ENCODE measurements at regions not wholly inside any gene's neighbourhood (a gene's known extent, or its start where the extent isn't known, plus 50 kb on each side); places are given as distances from the start of the nearest gene placed in this dataset.
A peak's percentile ranks its signal among the peaks of the same experiment; 100 is the strongest.

DNA sequence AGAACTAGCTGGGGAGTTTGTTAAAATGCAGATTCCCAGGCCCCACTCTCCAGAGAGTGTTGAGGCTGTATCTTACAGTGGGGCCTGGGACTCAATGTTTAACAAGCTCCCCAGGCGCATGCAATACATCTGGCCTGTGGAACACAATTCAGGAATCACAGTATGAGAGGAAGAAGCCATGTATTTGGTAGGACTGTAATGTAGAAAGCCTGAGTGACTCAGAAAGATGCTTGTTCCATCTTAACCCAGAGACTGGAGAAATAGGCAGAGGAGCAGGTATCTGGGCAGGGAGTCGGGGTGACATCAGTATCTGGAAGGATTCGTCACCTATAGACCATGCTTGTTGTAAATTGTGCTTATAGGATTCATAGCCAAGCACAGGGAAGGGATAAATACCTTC lies 90.5 kb downstream of the UNC5CL start (continued):
- TF ChIP-seq NPAS2 (CRISPR knock-in tag; IDR thresholded peaks at IDR 0.05; ENCODE audit: borderline replicate concordance), result no peak

DNA sequence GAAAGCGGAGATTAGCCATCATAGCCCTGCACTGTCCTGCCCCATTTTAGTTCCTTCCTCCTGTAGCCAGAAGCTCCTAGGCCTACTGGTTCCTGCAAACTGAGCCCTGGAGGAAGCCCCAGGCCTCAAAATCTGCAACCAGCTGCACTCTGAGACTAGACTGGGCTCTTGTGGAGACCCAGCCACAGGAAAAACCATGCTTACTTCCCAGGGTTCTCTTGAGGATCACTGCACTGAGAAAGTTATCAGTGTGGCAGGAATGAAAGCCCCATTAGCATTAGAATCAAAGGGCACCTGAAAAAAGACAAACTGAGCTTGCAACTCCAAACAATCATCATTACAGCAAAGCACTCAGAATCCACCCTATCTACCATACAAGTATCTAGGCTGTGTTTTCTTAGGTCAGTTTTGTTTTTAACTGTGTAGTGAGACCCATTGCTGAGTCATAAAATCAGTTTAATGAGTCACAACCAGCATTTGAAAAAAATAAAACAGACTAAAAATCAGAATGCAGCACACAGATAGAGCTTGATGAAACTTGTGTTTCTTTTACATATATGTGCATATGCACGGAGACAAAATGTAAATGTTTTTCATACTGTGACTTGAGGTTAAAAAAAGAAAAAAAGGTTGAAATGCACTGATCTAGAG lies 91.0 kb downstream of the UNC5CL start:
- FAIRE-seq, result no peak
- 76% methylated on average over 2 of the region's 2 CpGs for WGBS (ENCODE audit: missing lambda C conversion rate)
- DNase-seq (ENCODE audit: low read depth in 1 of 2, low spot score in 1 of 2), result no peak

DNA sequence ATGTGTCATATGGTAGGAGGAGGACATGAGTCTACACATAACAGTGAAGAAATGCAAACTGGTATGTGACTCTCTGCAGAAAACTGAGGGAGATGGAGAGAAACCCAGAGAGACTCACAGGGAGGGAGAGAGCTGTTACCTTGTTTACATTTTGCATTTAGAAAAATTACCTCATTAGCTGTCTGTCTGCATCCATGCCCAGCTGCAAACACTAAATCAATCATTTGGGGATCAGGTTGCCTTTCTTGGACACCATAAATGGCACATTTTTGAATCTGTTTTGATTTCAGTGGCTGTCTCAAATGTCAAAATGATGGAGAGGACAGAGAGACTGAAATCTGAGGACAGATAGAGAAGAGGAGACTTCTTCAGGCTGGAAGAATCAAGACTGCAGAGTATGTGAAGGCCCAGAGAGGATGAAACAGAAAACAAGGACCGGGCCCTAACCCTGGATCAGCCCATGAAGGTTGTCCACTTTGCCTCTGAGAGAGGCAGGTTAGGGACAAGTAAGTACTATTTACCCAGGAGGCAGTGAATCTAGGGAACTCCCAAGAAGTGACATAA lies 92.2 kb downstream of the UNC5CL start:
- FAIRE-seq, result no peak
- no peak for TF ChIP-seq RNF2 (IDR thresholded peaks at IDR 0.05; ENCODE audit: borderline replicate concordance, low read depth)
- TF ChIP-seq HOXB5 (CRISPR knock-in tag; IDR thresholded peaks at IDR 0.05), result no peak
- TF ChIP-seq RFX5 (IDR thresholded peaks at IDR 0.05), result no peak
- TF ChIP-seq ZFP36 (IDR thresholded peaks at IDR 0.05; ENCODE audit: borderline replicate concordance, partially characterized antibody), result no peak
- TF ChIP-seq, protein P1, sequence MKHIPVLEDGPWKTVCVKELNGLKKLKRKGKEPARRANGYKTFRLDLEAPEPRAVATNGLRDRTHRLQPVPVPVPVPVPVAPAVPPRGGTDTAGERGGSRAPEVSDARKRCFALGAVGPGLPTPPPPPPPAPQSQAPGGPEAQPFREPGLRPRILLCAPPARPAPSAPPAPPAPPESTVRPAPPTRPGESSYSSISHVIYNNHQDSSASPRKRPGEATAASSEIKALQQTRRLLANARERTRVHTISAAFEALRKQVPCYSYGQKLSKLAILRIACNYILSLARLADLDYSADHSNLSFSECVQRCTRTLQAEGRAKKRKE (CRISPR knock-in tag; IDR thresholded peaks at IDR 0.05; ENCODE audit: low read depth), result no peak
- no peak for TF ChIP-seq ZC3H11A (IDR thresholded peaks at IDR 0.05)
- peaks cover 33% of the 10 kb centered on the region for H3K4me1 ChIP-seq
- ChIA-PET CTCF (no interaction called here), POLR2A (no interaction called here)
- H3K4me3 ChIP-seq, result no peak overlapping the region
- peak overlapping the region in 1 of 2 experiments; percentile 56; a peak in 2 of 6 replicates for H3K27ac ChIP-seq
- DNase-seq (ENCODE audit: low read depth in 1 of 2, low spot score in 1 of 2), result no peak
- no peaks in the 10 kb centered on the region for H3K9me3 ChIP-seq
- no peak for ATAC-seq
- 80% methylated on average over 1 of the region's 1 CpG for WGBS (ENCODE audit: missing lambda C conversion rate)
- H3K4me2 ChIP-seq, result no peak overlapping the region

More for the DNA sequence above, 91.0 kb downstream of the UNC5CL start:
- peak overlapping the region; percentile 32; the same call in 2 of the 3 replicates for H3K4me2 ChIP-seq
- H3K4me1 ChIP-seq, result peaks cover 34% of the 10 kb centered on the region
- H3K4me3 ChIP-seq, result no peak overlapping the region
- no peaks in the 10 kb centered on the region for H3K9me3 ChIP-seq
- peak in 1 of 2 experiments; percentile 38; a peak in 1 of 6 replicates for ATAC-seq
- TF ChIP-seq MAFK (IDR thresholded peaks at IDR 0.05; ENCODE audit: partially characterized antibody), result peak; percentile 26
- no peak for TF ChIP-seq RAD21 (conservative IDR thresholded peaks at IDR 0.05 in 1 of 2, IDR thresholded peaks at IDR 0.05 in 1 of 2)
- TF ChIP-seq POLR2AphosphoS2 (conservative IDR thresholded peaks at IDR 0.05; ENCODE audit: low read length), result no peak
- TF ChIP-seq NPAS2 (CRISPR knock-in tag; IDR thresholded peaks at IDR 0.05; ENCODE audit: borderline replicate concordance), result no peak
- no peak for TF ChIP-seq EHF (CRISPR knock-in tag; IDR thresholded peaks at IDR 0.05)
- no peak for TF ChIP-seq RNF2 (IDR thresholded peaks at IDR 0.05; ENCODE audit: borderline replicate concordance, low read depth)
- no peak for TF ChIP-seq ZC3H11A (IDR thresholded peaks at IDR 0.05)
- TF ChIP-seq HDAC2 (IDR thresholded peaks at IDR 0.05), result no peak
- TF ChIP-seq FOSL2 (IDR thresholded peaks at IDR 0.05), result peak; percentile 20; the same call in 1 of the 2 replicates
- peak; percentile 73 for TF ChIP-seq FOSL2 (CRISPR knock-in tag; IDR thresholded peaks at IDR 0.05)
- no peak for TF ChIP-seq CBX8 (IDR thresholded peaks at IDR 0.05)
- TF ChIP-seq, protein P2, sequence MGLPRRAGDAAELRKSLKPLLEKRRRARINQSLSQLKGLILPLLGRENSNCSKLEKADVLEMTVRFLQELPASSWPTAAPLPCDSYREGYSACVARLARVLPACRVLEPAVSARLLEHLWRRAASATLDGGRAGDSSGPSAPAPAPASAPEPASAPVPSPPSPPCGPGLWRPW (IDR thresholded peaks at IDR 0.05), result no peak
- peak; percentile 55 for TF ChIP-seq JUNB (IDR thresholded peaks at IDR 0.05)
- CTCF ChIA-PET, result interaction anchor here (0.9 kb wide), 1 partner anchor 10 kb away, joined by 3 read pairs; no protein-coding TSS in a partner anchor
- POLR2A ChIA-PET, result no interaction called here
- H3K27ac ChIP-seq, result peak overlapping the region; percentile 55 to 85

DNA sequence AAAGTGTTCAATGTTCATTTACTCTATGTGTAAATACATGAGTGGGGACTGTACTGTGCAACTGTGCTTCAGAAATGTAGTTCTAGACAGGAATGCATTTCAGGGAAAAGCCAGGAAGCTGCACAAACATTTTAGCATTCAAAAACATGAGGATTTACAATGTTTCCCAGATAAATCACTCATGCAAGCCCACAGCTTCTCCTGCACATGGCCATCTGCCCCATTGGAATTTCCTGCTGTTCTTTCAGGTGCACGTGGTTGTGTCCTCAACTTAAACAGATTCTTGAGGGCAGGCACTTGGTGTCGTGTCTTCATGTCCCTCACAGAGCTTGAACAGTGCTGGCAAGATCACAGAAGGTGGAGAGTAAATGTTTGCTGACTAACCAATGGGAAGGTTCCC lies 101.5 kb downstream of the UNC5CL start:
- WGBS (ENCODE audit: missing lambda C conversion rate), result 75% methylated on average over 2 of the region's 2 CpGs
- ChIA-PET CTCF (no interaction called here), POLR2A (no interaction called here)
- DNase-seq (ENCODE audit: low read depth in 1 of 2, low spot score in 1 of 2), result no peak
- H3K27ac ChIP-seq, result peak overlapping the region; percentile 73 to 74
- H3K9me3 ChIP-seq, result no peaks in the 10 kb centered on the region
- H3K4me2 ChIP-seq, result peak overlapping the region; percentile 41
- TF ChIP-seq ZC3H11A (IDR thresholded peaks at IDR 0.05), result no peak
- no peak for TF ChIP-seq CHD4 (IDR thresholded peaks at IDR 0.05; ENCODE audit: borderline replicate concordance)
- TF ChIP-seq EHF (CRISPR knock-in tag; IDR thresholded peaks at IDR 0.05), result no peak
- no peak for TF ChIP-seq RNF2 (IDR thresholded peaks at IDR 0.05; ENCODE audit: borderline replicate concordance, low read depth)
- no peak for TF ChIP-seq JUNB (IDR thresholded peaks at IDR 0.05)
- TF ChIP-seq CBX2 (IDR thresholded peaks at IDR 0.05; ENCODE audit: borderline replicate concordance, low read depth), result no peak
- TF ChIP-seq MYC (IDR thresholded peaks at IDR 0.05; ENCODE audit: borderline replicate concordance, low read length), result no peak
- TF ChIP-seq TP53 (CRISPR knock-in tag; IDR thresholded peaks at IDR 0.05), result no peak
- no peak for TF ChIP-seq KDM5A (IDR thresholded peaks at IDR 0.05)
- TF ChIP-seq MAZ (IDR thresholded peaks at IDR 0.05; ENCODE audit: borderline replicate concordance, low read depth, low read length), result no peak
- TF ChIP-seq ZSCAN20 (CRISPR knock-in tag; IDR thresholded peaks at IDR 0.05), result no peak
- TF ChIP-seq FOXS1 (CRISPR knock-in tag; IDR thresholded peaks at IDR 0.05), result no peak
- peaks cover 35% of the 10 kb centered on the region for H3K4me1 ChIP-seq
- FAIRE-seq, result no peak
- ATAC-seq, result no peak
- H3K4me3 ChIP-seq, result no peak overlapping the region
